ENCODE measurements at regions not wholly inside any gene's neighbourhood (a gene's known extent, or its start where the extent isn't known, plus 50 kb on each side); places are given as distances from the start of the nearest gene placed in this dataset.
"Not testable (repeated sequence)": the region's sequence is repeated elsewhere in the genome, so short reads cannot be mapped to it uniquely, and the experiment has no call there.

DNA sequence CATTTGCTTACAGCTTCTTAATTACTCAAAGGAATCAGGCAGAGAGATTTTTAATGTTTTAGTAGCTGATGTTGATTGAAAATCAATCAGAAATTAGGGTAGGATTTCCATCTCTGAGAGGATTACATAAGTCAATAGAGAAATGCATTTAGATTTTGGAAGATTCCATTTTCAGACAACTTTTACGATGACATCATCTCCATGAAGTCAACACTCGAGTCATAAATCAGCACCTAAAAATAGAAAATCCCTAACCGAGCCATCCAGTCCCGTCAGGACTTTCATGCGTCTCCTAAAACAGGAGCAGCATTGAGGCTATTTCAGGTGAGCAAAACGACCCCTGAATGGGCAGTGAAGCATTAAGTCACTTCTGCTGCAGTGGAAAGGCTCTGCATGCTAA, 279.7 kb upstream of the RNF32 start:
- in situ Hi-C loops (cut with HindIII; ENCODE audit: low sequenced_read_pairs): no loop called here
- TF ChIP-seq, protein P1, sequence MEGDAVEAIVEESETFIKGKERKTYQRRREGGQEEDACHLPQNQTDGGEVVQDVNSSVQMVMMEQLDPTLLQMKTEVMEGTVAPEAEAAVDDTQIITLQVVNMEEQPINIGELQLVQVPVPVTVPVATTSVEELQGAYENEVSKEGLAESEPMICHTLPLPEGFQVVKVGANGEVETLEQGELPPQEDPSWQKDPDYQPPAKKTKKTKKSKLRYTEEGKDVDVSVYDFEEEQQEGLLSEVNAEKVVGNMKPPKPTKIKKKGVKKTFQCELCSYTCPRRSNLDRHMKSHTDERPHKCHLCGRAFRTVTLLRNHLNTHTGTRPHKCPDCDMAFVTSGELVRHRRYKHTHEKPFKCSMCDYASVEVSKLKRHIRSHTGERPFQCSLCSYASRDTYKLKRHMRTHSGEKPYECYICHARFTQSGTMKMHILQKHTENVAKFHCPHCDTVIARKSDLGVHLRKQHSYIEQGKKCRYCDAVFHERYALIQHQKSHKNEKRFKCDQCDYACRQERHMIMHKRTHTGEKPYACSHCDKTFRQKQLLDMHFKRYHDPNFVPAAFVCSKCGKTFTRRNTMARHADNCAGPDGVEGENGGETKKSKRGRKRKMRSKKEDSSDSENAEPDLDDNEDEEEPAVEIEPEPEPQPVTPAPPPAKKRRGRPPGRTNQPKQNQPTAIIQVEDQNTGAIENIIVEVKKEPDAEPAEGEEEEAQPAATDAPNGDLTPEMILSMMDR (IDR thresholded peaks at IDR 0.05; ENCODE audit: low read depth, low read length): no peak
- H3K4me3 ChIP-seq (ENCODE audit: low read depth, low read length): no peak overlapping the region

DNA sequence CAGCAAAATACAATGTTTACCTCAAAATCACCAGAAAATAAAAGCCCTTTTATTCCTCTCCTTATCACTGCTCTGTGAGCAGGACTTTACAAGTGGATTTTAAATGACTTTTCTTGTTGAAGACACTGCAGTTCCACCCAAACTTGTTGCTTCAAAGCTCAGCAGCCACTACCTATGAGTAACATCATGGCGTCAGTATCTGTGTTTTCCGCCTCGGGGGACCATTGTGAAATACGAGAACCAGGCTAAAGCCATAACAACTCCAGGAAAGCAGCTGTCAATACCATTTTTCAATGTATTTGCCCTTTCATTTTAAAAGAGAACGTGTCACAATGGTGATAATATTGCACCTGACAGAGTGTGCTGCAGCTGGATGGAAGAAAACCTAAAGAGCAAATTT, 284.0 kb upstream of the RNF32 start:
- DNase-seq (ENCODE audit: low read depth, low spot score): no peak
- in situ Hi-C loops (cut with HindIII; ENCODE audit: low sequenced_read_pairs): no loop called here
- TF ChIP-seq, protein P1 (IDR thresholded peaks at IDR 0.05; ENCODE audit: low read depth, low read length): no peak
- H3K4me3 ChIP-seq (ENCODE audit: low read depth, low read length): no peak overlapping the region

More for the DNA sequence above, 279.7 kb upstream of the RNF32 start:
- no peak for DNase-seq (ENCODE audit: low read depth, low spot score)

DNA sequence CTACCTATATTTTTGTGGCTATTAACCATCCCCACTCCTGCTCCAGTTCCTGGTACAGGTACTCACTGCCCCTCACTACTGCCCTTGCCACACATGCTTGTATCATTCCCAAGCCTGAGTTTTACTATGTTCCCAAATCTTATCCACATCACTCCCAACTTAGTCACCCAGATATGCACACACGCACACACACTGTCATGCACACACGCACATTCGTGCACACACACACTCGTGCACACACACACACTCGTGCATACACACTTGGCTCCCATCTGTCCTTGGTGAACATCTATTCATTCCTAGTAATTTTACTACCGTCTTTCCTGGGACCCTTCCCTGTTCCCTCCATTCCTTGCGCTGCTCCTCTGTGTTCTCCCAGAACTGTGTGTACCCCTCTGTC, 287.2 kb upstream of the RNF32 start:
- no peak overlapping the region for H3K4me3 ChIP-seq (ENCODE audit: low read depth, low read length)
- in situ Hi-C loops (cut with HindIII; ENCODE audit: low sequenced_read_pairs): no loop called here
- TF ChIP-seq, protein P1 (IDR thresholded peaks at IDR 0.05; ENCODE audit: low read depth, low read length): no peak
- no peak for DNase-seq (ENCODE audit: low read depth, low spot score)

DNA sequence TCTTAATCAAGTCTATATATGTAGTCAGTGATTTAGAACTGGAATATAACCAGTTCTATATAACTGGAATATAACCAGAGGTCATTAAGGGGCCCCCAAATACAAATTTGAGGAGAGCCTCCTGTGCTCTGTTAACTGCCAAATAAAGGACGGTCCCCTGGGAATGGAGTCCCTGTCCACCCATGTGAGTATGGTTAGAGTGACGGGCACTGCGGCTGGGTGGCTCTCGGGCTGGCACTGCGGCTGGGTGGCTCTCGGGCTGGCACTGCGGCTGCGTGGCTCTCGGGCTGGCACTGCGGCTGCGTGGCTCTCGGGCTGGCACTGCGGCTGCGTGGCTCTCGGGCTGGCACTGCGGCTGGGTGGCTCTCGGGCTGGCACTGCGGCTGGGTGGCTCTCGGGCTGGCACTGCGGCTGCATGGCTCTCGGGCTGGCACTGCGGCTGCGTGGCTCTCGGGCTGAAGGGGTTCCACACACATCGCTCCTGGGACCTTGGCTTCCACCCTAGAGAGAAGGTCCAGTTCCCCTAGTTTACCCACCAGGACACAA, 292.8 kb upstream of the RNF32 start:
- DNase-seq (ENCODE audit: low read depth, low spot score); H3K4me3 ChIP-seq (ENCODE audit: low read depth, low read length); in situ Hi-C loops (cut with HindIII; ENCODE audit: low sequenced_read_pairs): not testable (repeated sequence)

DNA sequence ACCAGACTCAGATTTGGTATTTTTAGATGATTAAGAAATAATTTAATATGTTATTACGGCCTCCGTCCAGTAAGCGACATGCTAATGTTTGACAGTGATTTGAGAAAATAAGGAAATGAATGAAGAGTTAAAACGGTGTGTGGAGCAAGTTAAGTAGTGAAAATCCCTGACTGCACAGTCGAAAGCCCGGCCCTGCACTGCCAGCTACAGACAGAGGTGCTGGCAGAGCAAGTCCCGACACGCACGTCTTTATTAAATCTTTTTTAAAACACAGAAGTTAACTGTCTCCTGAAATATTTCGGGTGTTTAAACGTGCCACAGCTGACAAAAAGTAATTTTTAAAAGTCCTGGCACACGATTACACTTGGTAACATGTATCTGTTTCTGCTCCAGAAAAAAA, 293.4 kb upstream of the RNF32 start:
- no peak for DNase-seq (ENCODE audit: low read depth, low spot score)
- no peak overlapping the region for H3K4me3 ChIP-seq (ENCODE audit: low read depth, low read length)
- in situ Hi-C loops (cut with HindIII; ENCODE audit: low sequenced_read_pairs): no loop called here
- TF ChIP-seq, protein P1 (IDR thresholded peaks at IDR 0.05; ENCODE audit: low read depth, low read length): no peak

DNA sequence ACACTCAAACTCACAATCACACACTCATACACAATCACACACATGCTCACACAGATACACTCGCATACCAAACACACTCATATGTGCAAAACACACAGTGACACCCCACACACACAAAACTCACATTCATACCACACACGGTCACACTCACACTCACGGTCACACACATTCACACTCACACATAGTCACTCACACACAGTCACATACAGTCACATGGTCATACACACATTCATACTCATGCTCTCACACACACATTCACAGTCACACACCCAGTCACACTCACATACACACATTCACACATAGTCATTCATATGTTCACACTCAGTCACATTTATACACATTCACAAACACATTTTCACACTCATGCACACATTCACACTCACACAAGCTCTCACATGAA, 296.0 kb upstream of the RNF32 start:
- no peak for DNase-seq (ENCODE audit: low read depth, low spot score)
- TF ChIP-seq, protein P1 (IDR thresholded peaks at IDR 0.05; ENCODE audit: low read depth, low read length): no peak
- no peak overlapping the region for H3K4me3 ChIP-seq (ENCODE audit: low read depth, low read length)
- in situ Hi-C loops (cut with HindIII; ENCODE audit: low sequenced_read_pairs): no loop called here

DNA sequence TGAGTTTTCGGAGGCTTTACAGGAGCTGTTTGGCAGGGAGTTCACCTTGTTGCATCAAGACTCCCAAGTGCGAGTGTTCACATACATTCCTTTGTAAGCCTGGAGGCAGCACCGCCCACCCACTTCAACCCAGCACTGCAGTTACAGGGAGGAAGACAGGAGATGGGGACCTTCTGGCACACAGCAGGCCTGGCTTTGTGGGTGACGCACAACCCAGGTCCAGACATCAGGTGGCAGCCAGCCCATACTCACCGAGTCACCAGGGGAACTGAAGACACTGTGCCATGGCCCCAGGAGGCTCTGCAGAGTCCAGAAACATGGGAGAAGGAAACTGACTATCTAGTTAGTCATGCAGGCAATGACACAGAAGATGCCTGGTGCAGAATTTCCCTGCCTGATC, 305.9 kb upstream of the RNF32 start:
- DNase-seq (ENCODE audit: low read depth, low spot score): no peak
- in situ Hi-C loops (cut with HindIII; ENCODE audit: low sequenced_read_pairs): no loop called here
- TF ChIP-seq, protein P1 (IDR thresholded peaks at IDR 0.05; ENCODE audit: low read depth, low read length): no peak
- H3K4me3 ChIP-seq (ENCODE audit: low read depth, low read length): no peak overlapping the region
